KMS-11 (cell line): ENCODE measurements at regions not wholly inside any gene's neighbourhood (a gene's known extent, or its start where the extent isn't known, plus 50 kb on each side); places are given as distances from the start of the nearest gene placed in this dataset.
"Not testable (repeated sequence)": the region's sequence is repeated elsewhere in the genome, so short reads cannot be mapped to it uniquely, and the experiment has no call there.

Experiments
- H2AFZ ChIP-seq: fragments of 200-600 bp; sonication (generic); 2 replicates; pipeline ENCODE4 v1.6.1; 2016; ENCODE audit warnings: antibody characterized with exemption, mixed run types, low read depth
- H3K27ac ChIP-seq: fragments of 200-600 bp; sonication (generic); 2 replicates; pipeline ENCODE4 v1.6.1; 2016; ENCODE audit warnings: mild to moderate bottlenecking, mixed run types
- H3K27me3 ChIP-seq: fragments of 200-600 bp; sonication (generic); 2 replicates; pipeline ENCODE4 v1.6.1; 2017; ENCODE audit warnings: mild to moderate bottlenecking, low read depth, mixed run types, moderate library complexity; ENCODE audit not compliant: insufficient read depth
- H3K36me3 ChIP-seq: fragments of 200-600 bp; sonication (generic); 2 replicates; pipeline ENCODE4 v1.6.1; 2017; ENCODE audit warnings: mild to moderate bottlenecking, mixed run types; ENCODE audit not compliant: insufficient read depth
- H3K4me1 ChIP-seq: fragments of 200-600 bp; sonication (generic); 2 replicates; pipeline ENCODE4 v1.6.1; 2016; ENCODE audit warnings: mild to moderate bottlenecking, low read depth, mixed run types; ENCODE audit not compliant: poor library complexity, severe bottlenecking
- H3K4me2 ChIP-seq: fragments of 200-600 bp; sonication (generic); 2 replicates; pipeline ENCODE4 v1.7.0; 2016; ENCODE audit warnings: mild to moderate bottlenecking, mixed run types
- H3K4me3 ChIP-seq: fragments of 200-600 bp; sonication (generic); IDR thresholded peaks from 2 replicates; pipeline ENCODE4 v1.6.1; 2017; ENCODE audit warnings: low read depth, low read length, mixed read lengths; ENCODE audit not compliant: insufficient read depth
- H3K79me2 ChIP-seq: fragments of 200-600 bp; sonication (generic); 2 replicates; pipeline ENCODE4 v1.6.1; 2016; ENCODE audit warnings: low read depth, mixed run types; ENCODE audit not compliant: insufficient read depth
- H3K9ac ChIP-seq: fragments of 200-600 bp; sonication (generic); 2 replicates; pipeline ENCODE4 v1.6.1; 2016; ENCODE audit warnings: mild to moderate bottlenecking, mixed run types
- H4K20me1 ChIP-seq: fragments of 200-600 bp; sonication (generic); 2 replicates; pipeline ENCODE4 v1.6.1; 2016; ENCODE audit warnings: mild to moderate bottlenecking, mixed run types; ENCODE audit not compliant: insufficient read depth
- CTCF ChIP-seq: fragments of 200-600 bp; sonication (generic); conservative IDR thresholded peaks from 2 replicates; pipeline ENCODE4 v1.6.1; 2017; ENCODE audit warnings: low read depth, mild to moderate bottlenecking, antibody characterized with exemption, low read length, moderate library complexity, mixed read lengths

GRCh38 chr6:12359036-12359435 lies 68.9 kb downstream of the EDN1 start:
- no peak overlapping the region for H3K27ac ChIP-seq
- no peak for TF ChIP-seq CTCF
- H3K4me3 ChIP-seq: no peak overlapping the region
- H3K27me3 ChIP-seq: no peaks in the 10 kb centered on the region
- no peak overlapping the region for H3K4me2 ChIP-seq
- no peaks in the 10 kb centered on the region for H4K20me1 ChIP-seq
- H3K9ac ChIP-seq: no peak overlapping the region
- no peaks in the 10 kb centered on the region for H3K4me1 ChIP-seq
- H3K79me2 ChIP-seq: no peaks in the 10 kb centered on the region
- H2AFZ ChIP-seq: no peak overlapping the region
- H3K36me3 ChIP-seq: no peaks in the 10 kb centered on the region

GRCh38 chr6:12361042-12361765 lies 71.0 kb downstream of the EDN1 start:
- Histone ChIP-seq H3K27ac (no peak overlapping the region), H3K79me2 (no peaks in the 10 kb centered on the region), H3K9ac (no peak overlapping the region), H3K36me3 (no peaks in the 10 kb centered on the region), H3K4me3 (no peak overlapping the region), H3K27me3 (no peaks in the 10 kb centered on the region), H3K4me2 (no peak overlapping the region), H3K4me1 (no peaks in the 10 kb centered on the region), H2AFZ (no peak overlapping the region), H4K20me1 (no peaks in the 10 kb centered on the region)
- no peak for TF ChIP-seq CTCF

GRCh38 chr6:12363277-12363650 lies 73.1 kb downstream of the EDN1 start:
- H3K27ac ChIP-seq, H3K79me2 ChIP-seq, H3K9ac ChIP-seq, H3K4me1 ChIP-seq, H3K36me3 ChIP-seq, H3K4me3 ChIP-seq, H3K27me3 ChIP-seq, H2AFZ ChIP-seq, H3K4me2 ChIP-seq, H4K20me1 ChIP-seq: not testable (repeated sequence)

GRCh38 chr6:12363651-12364381 lies 73.7 kb downstream of the EDN1 start:
- Histone ChIP-seq H3K4me1 (no peaks in the 10 kb centered on the region), H3K27me3 (no peaks in the 10 kb centered on the region), H3K4me3 (no peak overlapping the region), H3K27ac (no peak overlapping the region), H2AFZ (no peak overlapping the region), H4K20me1 (no peaks in the 10 kb centered on the region), H3K79me2 (no peaks in the 10 kb centered on the region), H3K4me2 (no peak overlapping the region), H3K9ac (no peak overlapping the region), H3K36me3 (no peaks in the 10 kb centered on the region)
- TF ChIP-seq CTCF: no peak

- no peak for TF ChIP-seq CTCF
- Histone ChIP-seq H2AFZ (no peak overlapping the region), H3K79me2 (no peaks in the 10 kb centered on the region), H4K20me1 (no peaks in the 10 kb centered on the region), H3K9ac (no peak overlapping the region), H3K36me3 (no peaks in the 10 kb centered on the region), H3K4me3 (no peak overlapping the region), H3K27me3 (no peaks in the 10 kb centered on the region), H3K4me1 (no peaks in the 10 kb centered on the region), H3K4me2 (no peak overlapping the region), H3K27ac (no peak overlapping the region)
Measured at GRCh38 chr6:12364621-12365020, 74.5 kb downstream of the EDN1 start.
